Right lung (tissue), 2 donors: ENCODE measurements at regions not wholly inside any gene's neighbourhood (a gene's known extent, or its start where the extent isn't known, plus 50 kb on each side); places are given as distances from the start of the nearest gene placed in this dataset.

Experiments
- DNase-seq, 2 donors: peaks; one replicate each; pipeline ENCODE4 v3.0.0-alpha.2; 2013

DNA sequence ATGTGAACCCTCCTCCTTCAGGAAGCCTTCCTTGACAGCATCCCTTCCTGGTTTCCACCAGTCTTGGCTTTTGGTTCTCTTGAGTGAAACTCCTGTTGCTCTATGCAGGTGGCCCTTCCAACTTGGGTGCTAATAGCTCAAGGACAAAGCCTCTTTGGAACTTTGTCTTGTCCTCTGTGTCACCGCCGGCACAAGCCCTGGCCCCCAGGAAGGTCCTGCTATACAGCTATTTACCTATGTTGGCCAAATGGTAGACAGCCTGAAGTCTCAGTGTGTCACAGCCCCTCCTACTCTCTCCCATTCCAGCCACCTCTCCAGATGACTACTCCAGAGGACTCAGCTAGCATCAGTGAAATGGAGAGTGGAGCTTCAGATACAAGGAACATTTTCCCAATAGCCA is 94.7 kb upstream of the ZNF618 start:
- no peak for DNase-seq

- DNase-seq = no peak
Measured at GRCh38 chr9:113781896-113782295, 94.2 kb upstream of the ZNF618 start.

DNA sequence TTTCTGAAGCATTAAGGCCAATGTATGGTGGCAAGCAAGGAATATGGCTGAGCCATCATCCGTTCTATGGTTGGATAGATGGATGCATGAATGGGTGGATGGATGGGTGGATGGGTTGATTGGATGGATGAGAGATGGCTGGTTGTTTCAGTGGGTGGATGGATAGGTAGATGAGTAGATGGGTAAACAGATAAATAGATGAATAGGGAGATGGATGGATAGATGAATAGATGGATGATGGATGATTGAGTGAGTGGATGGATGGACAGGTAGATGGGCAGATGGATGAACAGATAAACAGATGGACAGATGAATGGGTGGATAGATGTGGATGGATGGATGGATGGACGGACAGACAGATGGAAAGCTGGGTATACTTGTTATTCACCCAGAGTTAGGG is 92.6 kb upstream of the ZNF618 start:
- DNase-seq = no peak

GRCh38 chr9:113785334-113785733 is 90.8 kb upstream of the ZNF618 start:
- no peak for DNase-seq

DNA sequence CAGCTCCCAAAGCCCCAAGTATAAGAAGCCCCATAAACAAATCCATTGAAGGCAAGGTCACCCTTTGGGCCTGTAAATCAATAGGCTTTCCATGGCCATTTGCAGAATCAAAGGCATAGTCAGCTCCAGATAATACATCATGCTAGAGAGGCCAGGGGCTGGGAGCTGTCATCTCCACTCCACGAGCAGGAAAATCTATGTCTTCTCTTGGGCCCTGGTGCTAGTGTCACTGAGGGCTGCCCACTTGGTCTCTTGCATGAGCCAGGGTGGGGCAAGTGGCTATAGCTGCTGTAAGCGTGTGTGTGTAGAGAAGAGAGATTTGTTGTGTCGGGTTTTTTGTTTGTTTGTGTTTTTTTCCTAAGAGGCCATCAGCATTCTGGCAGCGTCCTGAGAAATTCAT is 90.0 kb upstream of the ZNF618 start:
- no peak for DNase-seq

DNA sequence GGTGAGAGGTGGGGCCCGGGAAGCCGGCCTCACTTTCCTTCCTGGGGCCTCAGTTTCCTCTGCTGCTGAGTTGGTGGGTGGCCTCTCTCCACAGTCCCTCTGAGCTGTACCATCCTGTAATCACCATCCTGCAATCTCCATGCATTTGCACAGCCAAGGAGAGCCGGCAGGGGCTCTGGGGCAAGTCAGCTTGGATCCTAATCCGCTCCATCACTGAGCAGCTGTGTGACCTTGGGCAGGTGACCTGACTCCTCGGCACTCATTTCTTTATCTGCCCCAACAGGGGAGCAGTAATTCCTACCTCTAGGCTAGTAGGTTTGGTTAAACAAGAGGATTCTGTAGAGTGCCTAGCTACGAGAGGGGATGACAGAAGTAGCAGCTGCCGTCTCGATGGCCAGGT is 88.2 kb upstream of the ZNF618 start:
- DNase-seq = no peak

GRCh38 chr9:113788616-113789330 is 87.3 kb upstream of the ZNF618 start:
- no peak for DNase-seq

GRCh38 chr9:113790093-113790492 is 86.0 kb upstream of the ZNF618 start:
- DNase-seq = no peak

- DNase-seq = no peak
Measured at GRCh38 chr9:113793558-113793957, 82.6 kb upstream of the ZNF618 start.

GRCh38 chr9:113794721-113795120 is 81.4 kb upstream of the ZNF618 start:
- no peak for DNase-seq

DNA sequence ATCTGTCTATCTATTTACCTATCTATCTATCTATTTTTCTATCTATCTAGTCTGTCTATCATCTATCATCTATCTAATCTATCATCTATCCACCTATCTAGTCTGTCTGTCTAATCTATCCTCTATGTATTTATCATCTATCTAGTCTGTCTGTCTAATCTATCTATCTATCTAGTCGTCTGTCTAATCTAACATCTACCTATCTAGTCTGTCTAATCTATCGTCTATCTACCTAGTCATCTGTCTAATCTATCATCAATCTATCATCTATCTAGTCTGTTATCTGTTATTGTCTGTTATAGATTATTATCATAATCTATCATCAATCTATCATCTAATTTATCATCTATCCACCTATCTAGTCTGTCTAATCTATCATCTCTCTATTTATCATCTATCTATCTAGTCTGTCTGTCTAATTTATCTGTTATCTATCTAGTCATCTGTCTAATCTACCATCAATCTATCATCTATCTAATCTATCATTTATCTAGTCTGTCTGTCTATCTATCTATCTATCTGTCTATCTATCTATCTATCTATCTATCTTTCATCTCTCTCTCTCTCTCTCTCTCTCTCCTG is 80.2 kb upstream of the ZNF618 start:
- DNase-seq = no peak

DNA sequence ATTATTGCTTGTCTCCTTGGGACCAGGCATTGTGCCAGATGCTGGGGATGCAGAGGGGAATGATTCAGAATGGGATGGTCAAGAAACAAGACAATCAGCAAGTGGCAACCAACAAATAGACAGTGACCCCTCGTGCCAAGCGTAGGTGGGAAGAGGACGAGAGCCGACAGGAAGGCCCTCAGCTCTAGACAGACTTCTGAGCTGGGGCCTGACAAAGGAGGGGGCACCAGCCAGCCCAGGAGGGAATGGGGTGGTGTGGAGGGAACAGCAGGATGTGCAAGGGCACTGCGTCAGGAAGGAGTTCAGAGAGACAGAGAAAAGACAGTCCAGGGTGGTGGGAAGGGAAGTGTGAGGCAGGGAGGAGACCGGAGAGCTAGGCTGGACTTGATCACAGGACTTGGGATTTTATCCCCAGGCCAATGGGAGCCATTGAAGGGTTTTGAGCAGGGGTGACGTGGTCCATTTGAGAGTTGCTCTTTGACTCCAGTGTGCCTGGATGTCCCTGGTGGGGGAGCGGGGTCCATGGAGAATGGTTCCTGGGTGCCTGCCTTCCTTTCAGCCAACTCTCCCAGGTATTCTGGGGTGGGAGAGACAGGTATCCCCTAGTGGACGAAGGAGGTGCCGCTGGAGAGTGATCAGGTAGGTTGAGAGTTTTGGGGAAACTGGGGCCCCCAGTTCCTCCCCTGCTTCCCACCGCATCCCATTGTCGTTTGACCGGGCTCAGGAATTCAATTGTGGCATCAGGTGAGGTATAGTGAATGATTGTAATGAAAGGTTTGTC is 79.3 kb upstream of the ZNF618 start:
- DNase-seq = no peak

DNA sequence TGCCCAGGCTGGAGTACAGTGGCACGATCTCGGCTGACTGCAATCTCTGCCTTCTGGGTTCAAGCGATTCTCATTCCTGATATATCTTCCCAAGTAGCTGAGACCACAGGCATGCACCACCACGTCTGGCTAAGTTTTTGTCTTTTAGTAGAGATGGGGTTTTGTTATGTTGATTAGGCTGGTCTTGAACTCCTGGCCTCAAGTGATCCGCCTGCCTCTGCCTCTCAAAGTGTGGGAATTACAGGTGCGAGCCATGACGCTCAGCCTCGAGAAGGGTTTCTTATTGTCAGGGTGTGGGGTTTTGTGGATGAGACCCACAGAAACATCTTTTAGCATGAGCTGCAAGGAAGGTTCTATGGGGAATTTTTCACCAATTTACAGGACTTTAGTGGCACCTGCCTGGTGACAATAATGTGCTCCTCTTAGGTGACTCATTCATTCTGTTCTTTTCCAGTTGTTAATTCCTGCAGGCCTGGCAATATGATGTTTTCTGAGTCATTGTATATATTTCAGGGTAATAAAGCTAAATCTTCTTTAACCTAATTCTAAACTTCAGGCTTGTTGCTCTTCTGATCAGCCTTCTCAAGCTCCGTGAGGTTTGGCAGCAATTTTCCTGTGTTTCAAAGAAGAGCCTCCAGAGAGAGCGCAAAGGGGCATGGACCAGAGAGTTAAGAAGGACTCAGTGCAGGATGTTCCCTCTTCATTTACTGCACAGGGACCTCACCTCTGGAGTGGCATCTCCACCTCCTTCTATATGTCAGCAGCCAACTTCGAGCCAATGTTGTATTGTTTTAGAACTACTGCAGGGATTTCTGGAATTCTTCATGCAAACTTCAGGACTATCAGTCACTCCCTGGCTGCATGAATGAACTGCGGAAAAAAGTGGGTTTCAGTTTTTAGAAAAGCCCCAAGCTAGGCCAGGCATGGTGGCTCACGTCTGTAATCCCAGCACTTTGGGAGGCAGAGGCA is 77.8 kb upstream of the ZNF618 start:
- no peak for DNase-seq

DNA sequence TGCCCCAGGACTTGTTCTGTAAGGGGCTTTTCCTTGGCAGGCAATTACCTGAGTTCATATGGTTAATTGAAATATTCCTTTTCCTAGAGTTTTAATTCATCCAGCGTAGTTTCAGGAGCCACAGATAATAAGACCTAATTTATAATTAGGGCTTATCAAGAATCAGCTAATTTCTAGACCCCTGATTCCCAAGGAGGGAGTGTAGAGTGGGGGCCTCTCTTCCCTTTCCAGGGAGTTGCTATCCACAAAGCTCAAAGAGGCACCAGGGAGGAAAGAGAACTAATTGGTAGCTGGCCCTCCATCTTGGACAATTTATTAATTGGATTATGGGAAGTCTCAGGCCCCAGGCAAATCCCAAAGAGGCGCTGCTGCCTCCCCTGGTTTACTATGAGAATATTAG is 75.8 kb upstream of the ZNF618 start:
- no peak for DNase-seq

DNA sequence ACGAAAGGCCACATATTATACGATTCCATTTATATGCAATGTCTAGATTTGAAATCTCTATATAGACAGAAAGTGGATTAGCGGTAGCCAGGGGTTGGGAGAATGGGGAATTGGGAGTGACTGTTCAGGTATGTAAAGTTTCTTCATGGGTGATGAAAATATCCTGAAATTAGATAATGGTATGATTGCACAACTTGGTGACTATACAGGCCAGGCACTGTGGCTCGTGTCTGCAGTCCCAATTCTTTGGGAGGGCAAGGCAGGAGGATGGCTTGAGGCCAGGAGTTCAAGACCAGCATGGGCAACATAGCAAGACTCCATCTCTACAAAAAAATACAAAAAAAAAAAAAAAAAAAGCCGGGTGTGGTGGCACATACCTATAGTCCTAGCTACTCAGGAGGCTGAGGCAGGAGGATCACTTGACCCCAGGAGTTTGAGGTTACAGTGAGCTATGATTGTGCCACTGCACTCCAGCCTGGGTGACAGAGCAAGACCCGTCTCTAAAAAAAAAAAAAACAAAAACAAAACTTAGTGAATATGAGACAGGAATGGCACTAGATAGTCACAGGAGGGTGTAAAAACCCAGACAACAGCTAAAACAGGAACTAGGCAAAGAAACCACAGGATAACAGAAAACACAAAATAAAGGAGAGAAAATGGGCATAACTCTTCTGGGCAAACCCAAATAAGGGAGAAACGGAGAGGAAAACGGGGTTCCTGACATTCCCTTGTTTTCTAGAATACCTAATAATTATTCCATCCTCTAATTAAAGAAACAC is 72.1 kb upstream of the ZNF618 start:
- no peak for DNase-seq

GRCh38 chr9:113805486-113806132 is 70.5 kb upstream of the ZNF618 start:
- no peak for DNase-seq

DNA sequence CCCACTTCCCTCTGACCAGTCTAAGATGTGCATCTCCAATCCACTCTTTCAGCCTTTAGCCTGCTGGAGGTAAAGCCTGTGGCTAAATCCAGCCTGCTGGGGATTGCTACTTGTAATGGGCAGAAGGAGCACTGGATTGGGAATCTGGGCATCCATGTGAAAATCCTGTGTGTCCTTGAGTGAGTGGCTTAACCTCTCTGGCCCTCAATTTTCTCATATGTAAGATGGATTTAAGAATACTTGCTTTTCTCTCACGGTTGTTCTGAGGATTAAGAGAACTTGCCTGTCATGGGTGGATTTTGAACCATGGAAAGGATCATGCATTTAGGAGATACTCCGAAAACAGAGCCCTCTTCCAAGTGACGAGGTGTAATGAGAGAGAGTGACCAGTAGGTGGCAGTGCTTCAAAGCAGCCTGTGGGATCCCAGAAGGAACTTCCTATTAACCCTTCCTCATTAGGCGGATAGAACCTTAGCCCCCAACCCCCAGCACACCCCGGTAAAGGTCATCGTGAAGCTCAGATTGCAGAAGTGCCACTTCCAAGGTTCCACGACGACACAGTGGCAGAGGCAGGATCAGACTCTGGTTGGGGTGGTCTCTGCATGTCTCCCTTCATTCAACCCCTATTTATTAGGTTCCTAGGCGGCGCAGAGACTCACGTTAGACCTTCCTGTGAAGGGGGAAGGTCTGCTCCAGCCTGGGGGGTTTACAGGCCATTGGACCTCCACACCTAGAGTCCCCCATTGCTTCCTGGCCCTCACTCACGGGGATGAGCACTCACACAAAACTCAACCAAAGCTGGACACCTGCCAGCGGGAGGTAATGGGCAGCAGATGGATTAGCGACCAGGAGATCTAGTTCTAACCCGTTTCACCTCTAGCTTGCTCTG is 68.7 kb upstream of the ZNF618 start:
- DNase-seq = peak; percentile 54 to 59

DNA sequence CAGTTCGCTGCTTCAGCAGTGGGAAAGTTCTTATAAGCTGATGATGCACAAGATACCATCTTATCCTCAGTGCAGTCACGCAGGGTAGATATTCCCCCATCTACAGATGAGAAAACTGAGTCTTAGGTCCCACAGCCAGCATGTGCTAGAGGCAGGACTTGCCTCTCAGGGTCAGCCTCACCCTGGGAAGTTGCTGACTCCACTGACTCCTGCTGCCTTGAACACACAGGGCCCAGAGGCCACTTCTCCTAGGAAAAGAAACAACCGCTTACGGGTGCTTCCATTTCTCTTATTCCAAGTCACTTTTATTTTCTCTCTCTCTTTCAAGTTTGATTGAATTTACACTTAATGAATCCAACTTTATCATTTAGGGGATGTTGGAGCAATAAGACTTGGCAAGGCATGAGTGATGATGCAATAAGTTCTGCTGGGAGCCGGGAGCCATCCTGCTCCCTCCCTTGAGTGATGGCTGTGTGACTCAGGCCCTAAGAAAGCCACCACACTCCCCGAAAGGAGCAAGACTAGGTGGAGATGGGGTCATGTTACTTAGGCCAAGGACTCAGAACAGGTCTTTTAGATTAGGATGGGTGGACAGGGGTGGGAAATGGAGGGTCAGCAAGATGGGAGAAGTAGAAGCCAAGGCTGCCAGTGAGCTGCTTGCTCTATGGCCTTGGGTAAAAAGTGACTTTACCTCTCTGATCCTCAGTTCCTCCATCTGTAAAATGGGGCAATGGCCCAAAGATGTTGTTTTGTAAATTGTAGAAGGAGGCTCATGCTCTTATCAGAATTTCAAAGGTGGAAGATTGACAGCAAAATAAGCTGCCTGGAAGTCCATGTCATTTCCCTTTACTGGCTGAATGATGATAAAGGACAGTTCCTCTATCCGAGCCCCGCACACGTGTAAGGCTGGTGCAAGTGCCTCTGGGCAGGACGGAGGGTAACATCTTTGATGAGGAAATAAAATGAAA is 67.4 kb upstream of the ZNF618 start:
- DNase-seq = peak; percentile 69 to 74
